Fibroblast of lung (primary cell): ENCODE measurements at regions not wholly inside any gene's neighbourhood (a gene's known extent, or its start where the extent isn't known, plus 50 kb on each side); places are given as distances from the start of the nearest gene placed in this dataset.

Experiments used
- CTCF ChIP-seq, 2 donors: IDR thresholded peaks in 1 of 2; conservative IDR thresholded peaks in 1 of 2; 1 replicate in 1 of 2; 2 replicates in 1 of 2; pipeline ENCODE4 v1.5.1; 2011 to 2012; ENCODE audit warnings: low read length in 2 of 2, control low read depth in 1 of 2, inconsistent platforms in 1 of 2, low read depth in 1 of 2, mild to moderate bottlenecking in 1 of 2
- EZH2 ChIP-seq: IDR thresholded peaks from 2 replicates; pipeline ENCODE4 v1.5.1; 2012; ENCODE audit warnings: low read length, control low read depth, mild to moderate bottlenecking; ENCODE audit errors: missing control alignments

- TF ChIP-seq CTCF (conservative IDR thresholded peaks at IDR 0.05 in 1 of 2, IDR thresholded peaks at IDR 0.05 in 1 of 2; ENCODE audit: low read depth in 1 of 2, low read length in 2 of 2) (peak in 1 of 2 donors; percentile 16), EZH2 (no peak)
These were observed 504.0 kb downstream of the EPHA4 start for GRCh38 chr2:221068123-221068522.
